Mononuclear cell (primary cell): ENCODE measurements at regions not wholly inside any gene's neighbourhood (a gene's known extent, or its start where the extent isn't known, plus 50 kb on each side); places are given as distances from the start of the nearest gene placed in this dataset.

Experiments
- H3K27me3 ChIP-seq: 2 replicates; pipeline ENCODE4 v1.6.0; 2011; ENCODE audit warnings: low read length, control low read depth; ENCODE audit not compliant: insufficient read depth
- H3K4me1 ChIP-seq: 2 replicates; pipeline ENCODE4 v1.5.1; 2011; ENCODE audit warnings: mild to moderate bottlenecking, low read length, control low read depth; ENCODE audit not compliant: insufficient read depth
- H3K4me3 ChIP-seq: 2 replicates; pipeline ENCODE4 v1.5.1; 2011; ENCODE audit warnings: mild to moderate bottlenecking, low read length, moderate library complexity
- H3K9me3 ChIP-seq: 2 replicates; pipeline ENCODE4 v1.5.1; 2011; ENCODE audit warnings: low read depth, mild to moderate bottlenecking, control low read depth, low read length

DNA sequence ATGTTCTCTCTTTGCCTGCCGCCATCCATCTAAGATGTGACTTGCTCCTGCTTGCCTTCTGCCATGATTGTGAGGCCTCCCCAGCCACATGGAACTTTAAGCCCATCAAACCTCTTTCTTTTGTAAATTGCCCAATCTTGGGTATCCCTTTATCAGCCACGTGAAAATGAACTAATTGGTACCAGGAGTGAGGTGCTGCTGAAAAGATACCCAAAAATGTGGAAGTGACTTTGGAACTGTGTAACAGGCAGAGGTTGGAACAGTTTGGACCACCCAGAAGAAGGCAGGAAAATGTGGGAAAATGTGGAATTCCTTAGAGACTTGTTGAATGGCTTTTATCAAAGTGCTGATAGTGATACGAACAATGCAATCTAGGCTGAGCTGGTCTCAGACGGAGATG lies 694.9 kb downstream of the FRK start:
- Histone ChIP-seq H3K4me3 (no peak overlapping the region), H3K27me3 (no peaks in the 10 kb centered on the region), H3K9me3 (no peaks in the 10 kb centered on the region), H3K4me1 (no peaks in the 10 kb centered on the region)

- H3K4me1 ChIP-seq: no peaks in the 10 kb centered on the region
- H3K9me3 ChIP-seq: no peaks in the 10 kb centered on the region
- H3K4me3 ChIP-seq: no peak overlapping the region
- H3K27me3 ChIP-seq: no peaks in the 10 kb centered on the region
These were observed 697.3 kb downstream of the FRK start for GRCh38 chr6:115363379-115363778.

DNA sequence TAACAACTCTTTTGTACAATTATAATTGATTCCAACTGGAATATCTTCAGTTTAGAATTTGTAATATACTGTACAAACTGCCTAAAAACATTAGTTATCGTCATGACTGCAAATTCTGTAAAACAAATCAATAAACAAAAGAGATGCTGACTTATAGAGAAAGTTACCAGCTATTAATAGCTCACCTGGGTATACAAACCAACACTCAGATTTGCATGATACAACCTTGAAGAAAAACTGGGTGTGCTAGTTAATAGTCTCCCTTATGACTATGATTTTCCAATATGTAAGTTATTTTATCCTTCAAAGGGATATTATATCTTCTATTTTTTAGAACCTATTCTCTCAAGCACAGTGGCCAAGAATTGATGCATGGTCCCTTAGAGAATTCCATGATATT lies 698.5 kb downstream of the FRK start:
- H3K4me3 ChIP-seq: no peak overlapping the region
- H3K4me1 ChIP-seq: no peaks in the 10 kb centered on the region
- no peaks in the 10 kb centered on the region for H3K27me3 ChIP-seq
- no peaks in the 10 kb centered on the region for H3K9me3 ChIP-seq

GRCh38 chr6:115360602-115361325 lies 699.9 kb downstream of the FRK start:
- H3K27me3 ChIP-seq: no peaks in the 10 kb centered on the region

DNA sequence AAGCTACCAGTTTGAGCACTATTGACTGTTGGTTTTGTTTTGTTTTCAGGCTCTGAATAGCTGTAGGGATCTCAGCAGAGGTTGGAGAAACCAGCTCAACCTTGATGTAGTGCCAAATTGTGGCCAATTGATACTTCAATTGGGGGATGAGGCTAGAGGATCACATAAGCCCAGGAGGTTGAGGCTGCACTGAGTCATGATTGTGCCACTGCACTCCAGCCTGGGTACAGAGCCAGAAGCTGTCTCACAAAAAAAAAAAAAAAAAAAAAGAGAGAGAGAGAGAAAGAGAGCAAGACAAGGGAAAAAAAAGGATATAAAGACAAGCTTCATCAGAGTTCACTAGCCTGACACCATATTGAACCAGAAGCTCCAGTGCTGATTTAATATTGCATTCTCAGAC lies 702.1 kb downstream of the FRK start:
- Histone ChIP-seq H3K4me3 (no peak overlapping the region), H3K4me1 (no peaks in the 10 kb centered on the region), H3K9me3 (no peaks in the 10 kb centered on the region), H3K27me3 (no peaks in the 10 kb centered on the region)

More at GRCh38 chr6:115360602-115361325, 699.9 kb downstream of the FRK start:
- Histone ChIP-seq H3K4me3 (no peak overlapping the region), H3K4me1 (no peaks in the 10 kb centered on the region), H3K9me3 (no peaks in the 10 kb centered on the region)

GRCh38 chr6:115356371-115356770 lies 704.3 kb downstream of the FRK start:
- H3K4me3 ChIP-seq: no peak overlapping the region
- H3K9me3 ChIP-seq: no peaks in the 10 kb centered on the region
- no peaks in the 10 kb centered on the region for H3K27me3 ChIP-seq
- H3K4me1 ChIP-seq: no peaks in the 10 kb centered on the region

DNA sequence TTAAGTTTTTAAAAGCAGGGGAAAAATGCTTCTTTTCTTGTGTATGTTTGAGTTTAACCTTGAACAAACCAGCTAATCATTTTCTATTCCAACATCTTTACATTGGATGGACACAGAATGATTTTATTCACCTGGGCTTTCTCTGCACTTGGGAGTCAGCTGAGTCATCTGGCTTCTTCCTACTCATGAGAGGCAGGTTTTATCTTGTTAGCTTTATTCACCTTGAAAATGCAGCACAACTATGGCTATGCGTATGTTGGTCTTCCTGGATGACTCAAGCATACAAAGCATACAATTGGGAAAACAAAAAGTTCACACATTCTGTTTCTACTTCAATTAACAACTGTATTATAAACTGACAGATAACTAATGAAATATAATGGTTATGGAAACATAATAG lies 737.7 kb downstream of the FRK start:
- Histone ChIP-seq H3K27me3 (no peaks in the 10 kb centered on the region), H3K9me3 (no peaks in the 10 kb centered on the region), H3K4me3 (no peak overlapping the region), H3K4me1 (no peaks in the 10 kb centered on the region)

GRCh38 chr6:115319823-115320222 lies 740.9 kb downstream of the FRK start:
- Histone ChIP-seq H3K9me3 (peaks cover 6% of the 10 kb centered on the region), H3K4me1 (no peaks in the 10 kb centered on the region), H3K27me3 (no peaks in the 10 kb centered on the region), H3K4me3 (no peak overlapping the region)

- Histone ChIP-seq H3K27me3 (no peaks in the 10 kb centered on the region), H3K9me3 (peaks cover under 1% of the 10 kb centered on the region), H3K4me3 (no peak overlapping the region), H3K4me1 (no peaks in the 10 kb centered on the region)
These were observed 750.5 kb downstream of the FRK start for GRCh38 chr6:115310156-115310555.

- Histone ChIP-seq H3K27me3 (no peaks in the 10 kb centered on the region), H3K4me3 (no peak overlapping the region), H3K4me1 (no peaks in the 10 kb centered on the region), H3K9me3 (peaks cover 10% of the 10 kb centered on the region)
These were observed 758.0 kb downstream of the FRK start for GRCh38 chr6:115302731-115303130.

DNA sequence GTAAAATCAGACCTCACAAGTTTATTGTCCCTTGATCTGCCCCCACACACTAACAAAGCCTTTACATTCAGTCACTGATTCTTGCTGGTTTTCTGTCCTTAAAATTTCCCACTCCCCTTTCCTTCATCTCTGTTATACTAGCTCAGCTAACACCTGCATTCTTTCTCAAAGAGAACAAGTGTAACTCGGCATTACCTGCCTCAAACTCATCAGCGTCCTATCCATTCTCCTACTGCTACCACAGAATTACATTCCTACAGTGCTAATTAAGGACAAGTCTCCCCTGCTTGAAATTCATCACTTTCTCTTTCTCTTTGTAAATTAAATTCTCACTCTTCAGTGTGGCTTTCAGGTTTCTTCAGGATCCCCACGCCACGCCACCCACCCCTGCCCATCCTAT lies 773.2 kb downstream of the FRK start:
- Histone ChIP-seq H3K9me3 (no peaks in the 10 kb centered on the region), H3K4me1 (no peaks in the 10 kb centered on the region), H3K27me3 (no peaks in the 10 kb centered on the region), H3K4me3 (no peak overlapping the region)

- no peaks in the 10 kb centered on the region for H3K4me1 ChIP-seq
- no peak overlapping the region for H3K4me3 ChIP-seq
- no peaks in the 10 kb centered on the region for H3K27me3 ChIP-seq
- H3K9me3 ChIP-seq: no peaks in the 10 kb centered on the region
These were observed 783.7 kb downstream of the FRK start for GRCh38 chr6:115276881-115277565.

GRCh38 chr6:115272311-115272710 lies 788.4 kb downstream of the FRK start:
- no peaks in the 10 kb centered on the region for H3K27me3 ChIP-seq
- H3K4me3 ChIP-seq: no peak overlapping the region
- H3K9me3 ChIP-seq: no peaks in the 10 kb centered on the region
- H3K4me1 ChIP-seq: no peaks in the 10 kb centered on the region

DNA sequence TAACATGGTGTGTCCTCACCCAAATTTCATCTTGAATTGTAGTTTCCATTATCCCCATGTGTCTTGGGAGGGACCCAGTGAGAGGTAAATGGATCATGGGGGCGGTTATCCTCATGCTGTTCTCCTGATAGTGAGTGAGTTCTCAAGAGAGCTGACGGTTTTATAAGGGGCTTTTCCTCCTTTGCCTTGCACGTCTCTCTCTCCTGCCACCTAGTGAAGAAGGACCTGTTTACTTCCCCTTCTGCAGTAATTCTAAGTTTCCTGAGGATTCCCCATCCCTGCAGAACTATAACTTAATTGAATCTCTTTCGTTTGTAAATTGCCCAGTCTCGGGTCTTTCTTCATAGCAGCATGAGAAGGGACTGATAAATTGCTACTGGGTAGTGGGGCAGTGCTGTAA lies 789.3 kb downstream of the FRK start:
- Histone ChIP-seq H3K4me1 (no peaks in the 10 kb centered on the region), H3K27me3 (no peaks in the 10 kb centered on the region), H3K4me3 (no peak overlapping the region), H3K9me3 (no peaks in the 10 kb centered on the region)

- Histone ChIP-seq H3K9me3 (no peaks in the 10 kb centered on the region), H3K4me3 (no peak overlapping the region), H3K27me3 (no peaks in the 10 kb centered on the region), H3K4me1 (no peaks in the 10 kb centered on the region)
These were observed 789.7 kb downstream of the FRK start for GRCh38 chr6:115270953-115271352.

DNA sequence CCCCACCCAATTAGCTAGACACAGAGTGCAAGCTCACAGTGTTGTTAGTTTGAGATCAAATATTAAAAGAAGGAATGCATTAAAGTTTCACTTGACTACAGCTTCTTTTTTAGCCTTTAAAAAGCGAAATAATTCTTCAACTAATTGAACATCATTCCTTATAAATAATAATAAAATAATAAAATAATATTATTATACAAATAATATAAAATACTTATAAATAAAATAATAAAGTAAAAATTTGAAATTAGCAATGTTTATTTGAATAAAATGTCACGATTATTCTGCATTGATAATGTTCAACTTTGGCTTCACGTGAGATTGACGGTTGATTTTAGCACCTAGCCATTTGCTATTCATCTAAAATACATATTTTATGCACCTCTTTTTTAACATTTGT lies 819.3 kb downstream of the FRK start:
- Histone ChIP-seq H3K27me3 (no peaks in the 10 kb centered on the region), H3K4me1 (no peaks in the 10 kb centered on the region), H3K9me3 (no peaks in the 10 kb centered on the region), H3K4me3 (no peak overlapping the region)
